ENCODE measurements at regions not wholly inside any gene's neighbourhood (a gene's known extent, or its start where the extent isn't known, plus 50 kb on each side); places are given as distances from the start of the nearest gene placed in this dataset.

DNA sequence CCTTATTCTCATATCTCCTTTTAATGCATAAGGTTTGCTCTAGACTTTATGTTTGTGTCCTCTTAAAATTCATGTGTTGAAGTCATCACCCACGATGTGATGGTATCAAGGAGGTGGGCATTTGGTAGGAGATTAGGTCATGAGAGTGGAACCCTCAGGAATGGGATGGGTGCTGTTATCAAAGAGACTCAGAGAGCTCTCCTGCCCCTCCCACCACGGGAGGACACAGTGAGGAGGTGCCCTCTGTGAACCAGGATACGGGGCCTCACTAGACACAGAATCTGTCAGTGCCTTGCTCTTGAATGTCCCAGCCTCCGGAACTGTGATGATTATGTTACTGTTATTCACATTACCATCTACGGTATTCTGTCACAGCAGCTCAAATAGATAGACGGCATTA, 359.0 kb downstream of the IRX1 start:
- no peaks in the 10 kb centered on the region for H3K27me3 ChIP-seq (ENCODE audit: control insufficient read depth in 2 of 2, insufficient read depth in 2 of 2, low read length in 2 of 2)
- no peak overlapping the region for H3K9ac ChIP-seq (ENCODE audit: low read depth in 1 of 2, low read length in 2 of 2)
- no peaks in the 10 kb centered on the region for H3K4me1 ChIP-seq (ENCODE audit: control insufficient read depth in 2 of 2, insufficient read depth in 2 of 2, low read length in 2 of 2)
- H3K36me3 ChIP-seq (ENCODE audit: control insufficient read depth in 2 of 2, insufficient read depth in 2 of 2, low read length in 2 of 2): no peaks in the 10 kb centered on the region
- H3K27ac ChIP-seq (ENCODE audit: low read depth in 2 of 2, low read length in 2 of 2): no peak overlapping the region
- peaks cover 2 to 4% of the 10 kb centered on the region in 2 donors for H3K9me3 ChIP-seq (ENCODE audit: control insufficient read depth in 2 of 2, low read length in 2 of 2)
- H3K4me3 ChIP-seq (ENCODE audit: low read length in 2 of 2): no peak overlapping the region

DNA sequence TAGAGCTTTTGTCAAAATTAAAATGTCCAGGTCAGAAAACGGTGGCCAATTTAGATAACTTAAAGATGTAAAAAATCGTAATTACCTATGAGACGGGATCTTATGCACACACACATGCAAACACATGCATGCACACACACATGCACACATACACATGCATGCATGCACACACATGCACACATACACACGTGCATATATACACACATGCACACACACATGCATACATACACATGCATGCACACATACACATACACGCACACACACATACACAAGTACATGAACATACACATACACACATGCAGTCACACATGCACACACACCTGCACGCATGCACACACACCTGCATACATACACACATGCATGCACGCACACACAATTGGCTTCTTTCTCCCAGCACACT, 362.0 kb downstream of the IRX1 start:
- H3K36me3 ChIP-seq (ENCODE audit: control insufficient read depth in 2 of 2, insufficient read depth in 2 of 2, low read length in 2 of 2): no peaks in the 10 kb centered on the region
- H3K4me3 ChIP-seq (ENCODE audit: low read length in 2 of 2): no peak overlapping the region
- H3K9ac ChIP-seq (ENCODE audit: low read depth in 1 of 2, low read length in 2 of 2): no peak overlapping the region
- H3K4me1 ChIP-seq (ENCODE audit: control insufficient read depth in 2 of 2, insufficient read depth in 2 of 2, low read length in 2 of 2): no peaks in the 10 kb centered on the region
- no peaks in the 10 kb centered on the region for H3K27me3 ChIP-seq (ENCODE audit: control insufficient read depth in 2 of 2, insufficient read depth in 2 of 2, low read length in 2 of 2)
- H3K9me3 ChIP-seq (ENCODE audit: control insufficient read depth in 2 of 2, low read length in 2 of 2): peaks cover 2 to 4% of the 10 kb centered on the region in 2 donors
- no peak overlapping the region for H3K27ac ChIP-seq (ENCODE audit: low read depth in 2 of 2, low read length in 2 of 2)

DNA sequence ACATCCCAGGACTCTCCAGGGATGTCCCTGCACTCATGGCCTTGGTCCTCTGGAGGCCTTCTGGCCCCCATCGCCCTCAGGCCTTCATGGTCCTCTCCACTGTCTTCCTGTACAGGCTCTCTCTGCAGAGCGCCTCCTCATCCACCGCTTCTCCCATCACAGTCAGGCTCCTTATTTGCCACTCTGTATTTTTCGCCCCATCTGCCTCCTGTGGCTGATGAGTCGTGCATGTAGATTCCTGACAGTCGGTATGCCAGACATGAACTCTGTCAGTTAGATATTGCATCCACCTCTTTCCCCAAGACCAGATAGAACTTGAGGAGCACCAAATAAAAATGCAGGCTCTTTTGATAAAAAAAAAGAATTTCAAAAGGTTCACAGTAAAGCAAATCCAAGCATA, 362.8 kb downstream of the IRX1 start:
- Histone ChIP-seq H3K4me3 (ENCODE audit: low read length in 2 of 2) (no peak overlapping the region), H3K9me3 (ENCODE audit: control insufficient read depth in 2 of 2, low read length in 2 of 2) (peaks cover 4% of the 10 kb centered on the region in 2 donors), H3K27ac (ENCODE audit: low read depth in 2 of 2, low read length in 2 of 2) (no peak overlapping the region), H3K9ac (ENCODE audit: low read depth in 1 of 2, low read length in 2 of 2) (no peak overlapping the region), H3K36me3 (ENCODE audit: control insufficient read depth in 2 of 2, insufficient read depth in 2 of 2, low read length in 2 of 2) (no peaks in the 10 kb centered on the region), H3K27me3 (ENCODE audit: control insufficient read depth in 2 of 2, insufficient read depth in 2 of 2, low read length in 2 of 2) (no peaks in the 10 kb centered on the region), H3K4me1 (ENCODE audit: control insufficient read depth in 2 of 2, insufficient read depth in 2 of 2, low read length in 2 of 2) (no peaks in the 10 kb centered on the region)

DNA sequence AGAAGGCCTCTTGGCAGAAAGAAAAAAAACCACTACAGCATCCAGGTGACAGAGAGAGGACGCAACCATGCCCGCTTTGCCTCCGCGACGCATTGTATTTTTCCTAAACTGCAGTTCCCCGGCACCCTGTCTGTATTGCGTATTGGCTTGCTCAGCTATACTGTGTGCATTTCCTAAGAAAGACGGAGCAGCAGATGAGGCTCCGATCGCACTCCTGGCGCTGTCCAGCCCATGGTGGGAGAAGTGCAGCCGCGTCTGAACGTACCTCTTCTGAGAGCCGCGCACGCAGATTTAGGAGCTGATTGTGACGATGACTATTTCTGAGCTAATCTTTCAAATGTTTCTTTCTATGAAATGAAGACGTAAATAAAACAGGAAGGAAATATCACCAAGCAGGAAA, 366.5 kb downstream of the IRX1 start:
- no peaks in the 10 kb centered on the region for H3K27me3 ChIP-seq (ENCODE audit: control insufficient read depth in 2 of 2, insufficient read depth in 2 of 2, low read length in 2 of 2)
- no peaks in the 10 kb centered on the region for H3K36me3 ChIP-seq (ENCODE audit: control insufficient read depth in 2 of 2, insufficient read depth in 2 of 2, low read length in 2 of 2)
- no peak overlapping the region for H3K27ac ChIP-seq (ENCODE audit: low read depth in 2 of 2, low read length in 2 of 2)
- no peak overlapping the region for H3K4me3 ChIP-seq (ENCODE audit: low read length in 2 of 2)
- H3K9me3 ChIP-seq (ENCODE audit: control insufficient read depth in 2 of 2, low read length in 2 of 2): peaks cover 2 to 4% of the 10 kb centered on the region in 2 donors
- no peaks in the 10 kb centered on the region for H3K4me1 ChIP-seq (ENCODE audit: control insufficient read depth in 2 of 2, insufficient read depth in 2 of 2, low read length in 2 of 2)
- no peak overlapping the region for H3K9ac ChIP-seq (ENCODE audit: low read depth in 1 of 2, low read length in 2 of 2)

DNA sequence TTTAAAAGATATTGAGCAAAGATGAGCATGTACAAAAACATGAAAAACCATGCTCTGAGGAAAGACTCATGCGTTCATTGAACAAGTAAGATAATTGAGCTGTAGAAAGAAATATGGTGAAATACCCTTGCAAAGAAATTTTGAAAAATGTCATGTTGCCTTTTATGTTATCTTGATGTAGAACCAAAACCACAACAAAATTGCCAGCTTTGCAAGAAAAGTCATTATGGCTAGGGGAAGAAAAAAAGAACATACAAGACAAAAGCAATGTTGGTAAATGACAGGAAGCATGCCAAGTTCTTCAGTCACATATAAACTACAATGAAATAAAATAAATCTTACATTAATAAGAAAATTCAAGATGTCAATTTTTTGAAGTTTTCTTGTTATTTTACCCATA, 368.0 kb downstream of the IRX1 start:
- Histone ChIP-seq H3K4me1 (ENCODE audit: control insufficient read depth in 2 of 2, insufficient read depth in 2 of 2, low read length in 2 of 2) (no peaks in the 10 kb centered on the region), H3K9ac (ENCODE audit: low read depth in 1 of 2, low read length in 2 of 2) (no peak overlapping the region), H3K9me3 (ENCODE audit: control insufficient read depth in 2 of 2, low read length in 2 of 2) (peaks cover 0 to 4% of the 10 kb centered on the region in 2 donors), H3K27ac (ENCODE audit: low read depth in 2 of 2, low read length in 2 of 2) (no peak overlapping the region), H3K36me3 (ENCODE audit: control insufficient read depth in 2 of 2, insufficient read depth in 2 of 2, low read length in 2 of 2) (no peaks in the 10 kb centered on the region), H3K4me3 (ENCODE audit: low read length in 2 of 2) (no peak overlapping the region), H3K27me3 (ENCODE audit: control insufficient read depth in 2 of 2, insufficient read depth in 2 of 2, low read length in 2 of 2) (no peaks in the 10 kb centered on the region)

DNA sequence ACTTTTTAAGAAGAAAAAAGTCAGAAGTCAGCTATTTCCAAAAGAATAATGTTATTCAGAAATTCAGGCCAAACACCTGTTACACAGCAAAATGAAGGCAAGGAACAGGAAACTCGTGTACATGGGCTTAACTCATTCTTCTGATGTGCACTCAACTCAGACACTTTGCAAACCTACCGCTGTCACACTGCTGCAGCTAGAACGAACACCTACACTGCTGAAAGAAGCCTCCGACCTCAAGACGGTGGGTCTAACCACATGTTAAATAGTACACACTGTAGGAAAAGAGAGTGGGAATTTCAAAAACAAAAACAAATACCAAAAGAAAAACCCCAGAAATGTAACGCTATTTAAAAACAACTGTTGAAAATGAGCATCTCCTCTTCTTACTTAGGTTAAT, 384.5 kb downstream of the IRX1 start:
- Histone ChIP-seq H3K27me3 (ENCODE audit: control insufficient read depth in 2 of 2, insufficient read depth in 2 of 2, low read length in 2 of 2) (no peaks in the 10 kb centered on the region), H3K9me3 (ENCODE audit: control insufficient read depth in 2 of 2, low read length in 2 of 2) (no peaks in the 10 kb centered on the region), H3K36me3 (ENCODE audit: control insufficient read depth in 2 of 2, insufficient read depth in 2 of 2, low read length in 2 of 2) (no peaks in the 10 kb centered on the region), H3K27ac (ENCODE audit: low read depth in 2 of 2, low read length in 2 of 2) (no peak overlapping the region), H3K4me1 (ENCODE audit: control insufficient read depth in 2 of 2, insufficient read depth in 2 of 2, low read length in 2 of 2) (no peaks in the 10 kb centered on the region), H3K4me3 (ENCODE audit: low read length in 2 of 2) (no peak overlapping the region), H3K9ac (ENCODE audit: low read depth in 1 of 2, low read length in 2 of 2) (no peak overlapping the region)

DNA sequence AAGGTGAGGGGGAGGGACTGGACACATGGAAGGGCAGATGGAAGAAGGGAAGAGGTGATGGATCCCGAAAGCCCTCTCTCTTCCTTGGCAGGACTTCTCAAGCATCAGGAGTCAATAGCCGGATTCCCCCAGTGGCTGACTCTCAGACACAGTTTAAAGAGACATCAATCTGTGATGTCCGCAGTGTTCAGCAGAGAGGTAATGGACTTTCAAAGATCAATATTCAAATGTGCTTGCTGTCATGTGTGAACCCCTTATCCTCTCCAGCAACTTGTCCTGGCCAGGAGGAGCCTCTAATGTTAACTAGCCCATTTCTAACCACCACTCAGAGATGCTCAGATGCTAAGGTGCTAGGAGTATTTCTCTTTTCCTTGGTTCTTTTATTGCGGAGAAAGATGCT, 392.2 kb downstream of the IRX1 start:
- Histone ChIP-seq H3K4me1 (ENCODE audit: control insufficient read depth in 2 of 2, insufficient read depth in 2 of 2, low read length in 2 of 2) (no peaks in the 10 kb centered on the region), H3K9ac (ENCODE audit: low read depth in 1 of 2, low read length in 2 of 2) (no peak overlapping the region), H3K27ac (ENCODE audit: low read depth in 2 of 2, low read length in 2 of 2) (no peak overlapping the region), H3K36me3 (ENCODE audit: control insufficient read depth in 2 of 2, insufficient read depth in 2 of 2, low read length in 2 of 2) (no peaks in the 10 kb centered on the region), H3K4me3 (ENCODE audit: low read length in 2 of 2) (no peak overlapping the region), H3K27me3 (ENCODE audit: control insufficient read depth in 2 of 2, insufficient read depth in 2 of 2, low read length in 2 of 2) (no peaks in the 10 kb centered on the region), H3K9me3 (ENCODE audit: control insufficient read depth in 2 of 2, low read length in 2 of 2) (peaks cover 0 to 4% of the 10 kb centered on the region in 2 donors)

DNA sequence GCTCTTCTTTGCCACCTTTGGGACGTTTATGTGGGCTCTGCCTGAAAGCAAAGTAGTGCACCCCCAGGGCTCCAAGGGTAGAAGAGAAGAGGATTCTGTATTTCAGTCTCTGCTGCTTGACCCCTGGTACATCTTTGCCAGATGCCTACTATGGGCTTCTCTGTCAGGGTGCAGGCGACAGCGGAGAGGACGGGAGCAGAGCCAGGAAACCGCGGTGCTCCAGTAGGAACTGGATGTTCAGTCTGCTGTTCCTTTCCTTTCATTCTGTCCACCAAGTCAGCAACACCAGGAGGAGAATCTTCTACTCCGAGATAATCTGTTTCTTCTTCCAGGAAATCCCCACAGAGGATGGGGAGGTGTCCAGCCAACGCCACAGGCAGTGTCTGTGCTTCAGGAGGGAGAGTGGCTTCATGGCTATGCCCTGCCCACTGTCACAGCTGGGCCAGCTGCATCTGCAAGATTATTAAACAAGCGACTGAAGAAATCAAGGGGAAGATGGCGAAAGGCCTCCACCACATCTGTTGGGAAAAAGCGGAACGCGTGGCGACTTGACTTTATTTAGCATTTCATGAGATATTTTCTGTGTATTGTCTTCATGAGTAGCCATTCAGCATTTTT, 398.3 kb downstream of the IRX1 start:
- no peak overlapping the region for H3K9ac ChIP-seq (ENCODE audit: low read depth in 1 of 2, low read length in 2 of 2)
- no peaks in the 10 kb centered on the region for H3K4me1 ChIP-seq (ENCODE audit: control insufficient read depth in 2 of 2, insufficient read depth in 2 of 2, low read length in 2 of 2)
- no peaks in the 10 kb centered on the region for H3K27me3 ChIP-seq (ENCODE audit: control insufficient read depth in 2 of 2, insufficient read depth in 2 of 2, low read length in 2 of 2)
- no peaks in the 10 kb centered on the region for H3K36me3 ChIP-seq (ENCODE audit: control insufficient read depth in 2 of 2, insufficient read depth in 2 of 2, low read length in 2 of 2)
- H3K9me3 ChIP-seq (ENCODE audit: control insufficient read depth in 2 of 2, low read length in 2 of 2): peaks cover 0 to 6% of the 10 kb centered on the region in 2 donors
- no peak overlapping the region for H3K27ac ChIP-seq (ENCODE audit: low read depth in 2 of 2, low read length in 2 of 2)
- no peak overlapping the region for H3K4me3 ChIP-seq (ENCODE audit: low read length in 2 of 2)

DNA sequence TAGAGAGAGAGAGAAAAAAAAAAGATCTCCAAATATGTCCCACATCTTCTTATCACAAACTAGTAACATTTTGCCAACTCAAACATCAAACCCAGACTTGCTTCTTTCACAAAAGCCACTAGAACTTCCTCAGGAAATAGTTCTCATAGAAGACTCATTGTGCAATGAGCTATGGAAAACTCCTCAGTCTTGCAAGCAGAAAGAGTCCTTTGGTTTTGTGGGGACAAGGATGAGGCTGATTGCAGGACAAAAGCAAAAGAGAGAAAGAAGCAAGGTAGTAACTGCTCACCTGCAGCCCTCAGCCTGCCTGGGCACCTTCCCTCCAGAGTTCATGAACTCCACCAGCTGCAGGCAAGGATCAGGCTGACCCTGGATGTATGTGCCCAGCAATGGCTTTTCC, 399.0 kb downstream of the IRX1 start:
- Histone ChIP-seq H3K4me3 (ENCODE audit: low read length in 2 of 2) (no peak overlapping the region), H3K27me3 (ENCODE audit: control insufficient read depth in 2 of 2, insufficient read depth in 2 of 2, low read length in 2 of 2) (no peaks in the 10 kb centered on the region), H3K9ac (ENCODE audit: low read depth in 1 of 2, low read length in 2 of 2) (no peak overlapping the region), H3K27ac (ENCODE audit: low read depth in 2 of 2, low read length in 2 of 2) (no peak overlapping the region), H3K9me3 (ENCODE audit: control insufficient read depth in 2 of 2, low read length in 2 of 2) (peaks cover 0 to 7% of the 10 kb centered on the region in 2 donors), H3K4me1 (ENCODE audit: control insufficient read depth in 2 of 2, insufficient read depth in 2 of 2, low read length in 2 of 2) (no peaks in the 10 kb centered on the region), H3K36me3 (ENCODE audit: control insufficient read depth in 2 of 2, insufficient read depth in 2 of 2, low read length in 2 of 2) (no peaks in the 10 kb centered on the region)

DNA sequence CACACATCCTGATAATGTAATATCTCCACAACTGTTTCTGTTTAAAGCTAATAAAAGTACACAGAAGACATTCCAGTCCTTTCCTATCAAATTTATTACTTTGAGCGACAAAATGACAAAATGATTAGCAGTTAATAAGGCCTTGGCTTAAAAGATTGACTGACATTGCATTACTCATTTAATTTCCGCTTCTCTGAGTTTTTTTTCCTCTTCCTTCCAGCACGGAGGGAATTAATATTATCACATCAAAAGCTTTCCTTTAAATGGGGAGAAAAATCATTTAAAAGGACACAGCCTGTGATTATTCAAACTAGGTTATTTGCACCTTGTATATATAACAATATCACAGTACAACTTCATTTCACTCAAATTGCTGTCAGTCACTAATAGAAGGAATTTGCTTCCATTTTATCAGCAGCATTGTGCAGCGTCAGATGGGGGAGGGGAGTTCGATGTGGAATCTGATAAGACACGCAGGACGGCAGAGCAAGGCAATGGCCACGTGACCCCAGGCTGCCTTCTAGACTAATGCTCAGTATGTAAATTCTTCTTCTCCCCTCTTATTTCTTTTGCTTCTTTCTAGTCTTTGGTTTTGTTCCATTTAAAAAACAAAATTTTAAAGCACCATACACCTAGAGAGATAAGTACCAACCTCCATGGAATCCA, 400.5 kb downstream of the IRX1 start:
- no peak overlapping the region for H3K27ac ChIP-seq (ENCODE audit: low read depth in 2 of 2, low read length in 2 of 2)
- H3K27me3 ChIP-seq (ENCODE audit: control insufficient read depth in 2 of 2, insufficient read depth in 2 of 2, low read length in 2 of 2): no peaks in the 10 kb centered on the region
- no peaks in the 10 kb centered on the region for H3K36me3 ChIP-seq (ENCODE audit: control insufficient read depth in 2 of 2, insufficient read depth in 2 of 2, low read length in 2 of 2)
- no peak overlapping the region for H3K9ac ChIP-seq (ENCODE audit: low read depth in 1 of 2, low read length in 2 of 2)
- no peak overlapping the region for H3K4me3 ChIP-seq (ENCODE audit: low read length in 2 of 2)
- H3K9me3 ChIP-seq (ENCODE audit: control insufficient read depth in 2 of 2, low read length in 2 of 2): peaks cover 0 to 4% of the 10 kb centered on the region in 2 donors
- H3K4me1 ChIP-seq (ENCODE audit: control insufficient read depth in 2 of 2, insufficient read depth in 2 of 2, low read length in 2 of 2): no peaks in the 10 kb centered on the region
